OCI-LY7 (cell line): ENCODE measurements at regions not wholly inside any gene's neighbourhood (a gene's known extent, or its start where the extent isn't known, plus 50 kb on each side); places are given as distances from the start of the nearest gene placed in this dataset.

Source experiments
- BruUV-seq: library from RNA; stranded (reverse); fragments of 400-500 nt; replicated peaks from 2 replicates; lab custom pipeline; 2021; lab: Mats Ljungman, UMichigan
- CTCF ChIA-PET: fragments of 300-600 bp; sonication (Branson Sonifier 250); formaldehyde crosslinking; loops from one replicate; lab custom pipeline; 2022; ENCODE audit warnings: antibody characterized with exemption; ENCODE audit not compliant: unreplicated experiment; lab: Charles Lee
- POLR2A ChIA-PET: fragments of 300-600 bp; sonication (Branson Sonifier 250); formaldehyde crosslinking; loops from one replicate; lab custom pipeline; 2022; ENCODE audit warnings: antibody characterized with exemption; lab: Charles Lee
- DNase-seq: peaks from one replicate; pipeline ENCODE4 v3.0.0-alpha.2; 2015; ENCODE audit warnings: low spot score
- H2AFZ ChIP-seq: fragments of 200-600 bp; sonication (generic), shearing (Covaris generic); 2 replicates; pipeline ENCODE4 v1.6.1; 2014; ENCODE audit warnings: mild to moderate bottlenecking, antibody characterized with exemption, low read length, moderate library complexity
- H3K27ac ChIP-seq: fragments of 200-600 bp; sonication (generic); 2 replicates; pipeline ENCODE4 v1.5.1; 2014; ENCODE audit warnings: mixed run types, low read depth, mild to moderate bottlenecking, moderate library complexity, low read length, inconsistent platforms; ENCODE audit not compliant: poor library complexity, severe bottlenecking
- H3K36me3 ChIP-seq: fragments of 200-600 bp; sonication (generic); 2 replicates; pipeline ENCODE4 v1.6.1; 2014; ENCODE audit warnings: mild to moderate bottlenecking, antibody characterized with exemption, low read length, moderate library complexity, mixed read lengths; ENCODE audit not compliant: insufficient read depth
- H3K4me1 ChIP-seq: fragments of 200-600 bp; sonication (generic); 2 replicates; pipeline ENCODE4 v1.5.1; 2014; ENCODE audit warnings: mild to moderate bottlenecking, low read length; ENCODE audit not compliant: insufficient read depth, poor library complexity, severe bottlenecking
- H3K4me2 ChIP-seq: fragments of 200-600 bp; sonication (generic); 2 replicates; pipeline ENCODE4 v1.6.1; 2014; ENCODE audit warnings: mild to moderate bottlenecking, low read length
- H3K4me3 ChIP-seq: fragments of 200-600 bp; sonication (generic); 2 replicates; pipeline ENCODE4 v1.5.1; 2014; ENCODE audit warnings: mild to moderate bottlenecking, low read depth, low read length; ENCODE audit not compliant: poor library complexity, severe bottlenecking
- H3K79me2 ChIP-seq: fragments of 200-600 bp; sonication (generic); 2 replicates; pipeline ENCODE4 v1.6.1; 2016; ENCODE audit warnings: low read depth, mild to moderate bottlenecking, low read length, moderate library complexity, mixed read lengths; ENCODE audit not compliant: insufficient read depth
- H3K9me2 ChIP-seq: fragments of 200-600 bp; sonication (generic); 2 replicates; pipeline ENCODE4 v1.6.1; 2016; ENCODE audit warnings: mild to moderate bottlenecking, low read length, mixed read lengths; ENCODE audit not compliant: insufficient read depth
- H3K9me3 ChIP-seq: fragments of 200-600 bp; sonication (generic); 2 replicates; pipeline ENCODE4 v1.6.1; 2014; ENCODE audit warnings: mild to moderate bottlenecking, mixed run types, low read length, mixed read lengths
- H4K20me1 ChIP-seq: fragments of 200-600 bp; sonication (generic); 2 replicates; pipeline ENCODE4 v1.6.1; 2014; ENCODE audit warnings: mild to moderate bottlenecking, antibody characterized with exemption, low read length, moderate library complexity, mixed read lengths; ENCODE audit not compliant: insufficient read depth
- EZH2phosphoT487 ChIP-seq: fragments of 200-600 bp; sonication (generic); IDR thresholded peaks from 2 replicates; pipeline ENCODE4 v1.6.1; 2018; ENCODE audit warnings: low read depth, borderline replicate concordance, mild to moderate bottlenecking, mixed run types, antibody characterized with exemption, low read length, moderate library complexity, mixed read lengths
- intact Hi-C: fragments of 100-400 bp; cut with micrococcal nuclease; formaldehyde crosslinking; loops from one replicate; pipeline ENCODE4 v1.10.0; 2022; ENCODE audit not compliant: unreplicated experiment
- TF ChIP-seq, protein P1 (sequence below): fragments of 200-600 bp; sonication (generic); conservative IDR thresholded peaks from 2 replicates; pipeline ENCODE4 v1.5.1; 2014; ENCODE audit warnings: mild to moderate bottlenecking, antibody characterized with exemption, low read length, moderate library complexity, mixed read lengths

- Histone ChIP-seq H3K4me1 (no peaks in the 10 kb centered on the region), H4K20me1 (no peaks in the 10 kb centered on the region), H3K9me3 (no peaks in the 10 kb centered on the region), H3K79me2 (no peaks in the 10 kb centered on the region), H3K36me3 (no peaks in the 10 kb centered on the region), H3K4me2 (no peak overlapping the region), H3K4me3 (no peak overlapping the region), H3K27ac (no peak overlapping the region), H2AFZ (no peak overlapping the region), H3K9me2 (no peaks in the 10 kb centered on the region)
- intact Hi-C loops = no loop called here
- CTCF ChIA-PET = no interaction called here
- POLR2A ChIA-PET = no interaction called here
- TF ChIP-seq EZH2phosphoT487 = no peak
- TF ChIP-seq, protein P1, sequence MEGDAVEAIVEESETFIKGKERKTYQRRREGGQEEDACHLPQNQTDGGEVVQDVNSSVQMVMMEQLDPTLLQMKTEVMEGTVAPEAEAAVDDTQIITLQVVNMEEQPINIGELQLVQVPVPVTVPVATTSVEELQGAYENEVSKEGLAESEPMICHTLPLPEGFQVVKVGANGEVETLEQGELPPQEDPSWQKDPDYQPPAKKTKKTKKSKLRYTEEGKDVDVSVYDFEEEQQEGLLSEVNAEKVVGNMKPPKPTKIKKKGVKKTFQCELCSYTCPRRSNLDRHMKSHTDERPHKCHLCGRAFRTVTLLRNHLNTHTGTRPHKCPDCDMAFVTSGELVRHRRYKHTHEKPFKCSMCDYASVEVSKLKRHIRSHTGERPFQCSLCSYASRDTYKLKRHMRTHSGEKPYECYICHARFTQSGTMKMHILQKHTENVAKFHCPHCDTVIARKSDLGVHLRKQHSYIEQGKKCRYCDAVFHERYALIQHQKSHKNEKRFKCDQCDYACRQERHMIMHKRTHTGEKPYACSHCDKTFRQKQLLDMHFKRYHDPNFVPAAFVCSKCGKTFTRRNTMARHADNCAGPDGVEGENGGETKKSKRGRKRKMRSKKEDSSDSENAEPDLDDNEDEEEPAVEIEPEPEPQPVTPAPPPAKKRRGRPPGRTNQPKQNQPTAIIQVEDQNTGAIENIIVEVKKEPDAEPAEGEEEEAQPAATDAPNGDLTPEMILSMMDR = no peak
- no peak for DNase-seq
- no TSS peak for BruUV-seq
Measured at GRCh38 chr5:67437905-67438845, 241.6 kb upstream of the CD180 start.

DNA sequence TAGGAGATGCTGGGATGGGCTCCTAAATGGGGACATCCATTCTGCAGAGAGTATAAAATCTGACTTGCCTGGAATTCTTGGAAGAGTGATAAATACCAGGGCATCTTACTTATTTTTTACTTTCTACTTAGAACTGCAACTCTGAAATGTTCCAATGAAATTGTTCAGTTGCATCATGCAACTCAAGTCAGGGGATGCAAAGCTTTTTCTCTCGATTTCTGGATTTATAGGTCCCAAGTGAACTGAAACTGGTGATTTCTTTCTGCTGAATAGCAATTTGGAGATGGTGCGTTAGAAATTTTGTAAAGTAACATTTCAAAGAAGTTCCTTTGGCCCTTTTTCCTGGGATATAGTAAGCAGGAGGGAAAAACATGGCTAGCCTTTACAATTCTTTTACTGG lies 238.4 kb upstream of the CD180 start:
- H3K9me2 ChIP-seq = no peaks in the 10 kb centered on the region
- no peaks in the 10 kb centered on the region for H3K36me3 ChIP-seq
- no peak for DNase-seq
- no TSS peak for BruUV-seq
- no peaks in the 10 kb centered on the region for H4K20me1 ChIP-seq
- no peak overlapping the region for H2AFZ ChIP-seq
- CTCF ChIA-PET = no interaction called here
- no peak overlapping the region for H3K4me2 ChIP-seq
- no peak for TF ChIP-seq EZH2phosphoT487
- TF ChIP-seq, protein P1 = no peak
- no peak overlapping the region for H3K27ac ChIP-seq
- H3K4me3 ChIP-seq = no peak overlapping the region
- no peaks in the 10 kb centered on the region for H3K4me1 ChIP-seq
- intact Hi-C loops = no loop called here
- POLR2A ChIA-PET = interaction anchor here (0.9 kb wide), 1 partner anchor 595 kb away, joined by 4 read pairs; no protein-coding TSS in a partner anchor
- no peaks in the 10 kb centered on the region for H3K9me3 ChIP-seq
- H3K79me2 ChIP-seq = no peaks in the 10 kb centered on the region

GRCh38 chr5:67434466-67434865 lies 237.9 kb upstream of the CD180 start:
- H3K9me2 ChIP-seq = no peaks in the 10 kb centered on the region
- ChIA-PET POLR2A (interaction anchor here (0.9 kb wide), 1 partner anchor 594 kb away, joined by 4 read pairs; no protein-coding TSS in a partner anchor), CTCF (no interaction called here)
- H4K20me1 ChIP-seq = no peaks in the 10 kb centered on the region
- BruUV-seq = no TSS peak
- H3K27ac ChIP-seq = no peak overlapping the region
- H3K4me3 ChIP-seq = no peak overlapping the region
- H3K79me2 ChIP-seq = no peaks in the 10 kb centered on the region
- H2AFZ ChIP-seq = no peak overlapping the region
- TF ChIP-seq EZH2phosphoT487 = no peak
- TF ChIP-seq, protein P1 = no peak
- no peaks in the 10 kb centered on the region for H3K4me1 ChIP-seq
- H3K36me3 ChIP-seq = no peaks in the 10 kb centered on the region
- H3K4me2 ChIP-seq = no peak overlapping the region
- intact Hi-C loops = no loop called here
- H3K9me3 ChIP-seq = no peaks in the 10 kb centered on the region
- DNase-seq = no peak
